NCI-H2081 treated with DMSO at 0.1 percent for 48 hours (cell line): ENCODE measurements at regions not wholly inside any gene's neighbourhood (a gene's known extent, or its start where the extent isn't known, plus 50 kb on each side); places are given as distances from the start of the nearest gene placed in this dataset.

Experiments
- DNase-seq: peaks from one replicate; lab custom pipeline; 2025; lab: John Stamatoyannopoulos, UW

DNA sequence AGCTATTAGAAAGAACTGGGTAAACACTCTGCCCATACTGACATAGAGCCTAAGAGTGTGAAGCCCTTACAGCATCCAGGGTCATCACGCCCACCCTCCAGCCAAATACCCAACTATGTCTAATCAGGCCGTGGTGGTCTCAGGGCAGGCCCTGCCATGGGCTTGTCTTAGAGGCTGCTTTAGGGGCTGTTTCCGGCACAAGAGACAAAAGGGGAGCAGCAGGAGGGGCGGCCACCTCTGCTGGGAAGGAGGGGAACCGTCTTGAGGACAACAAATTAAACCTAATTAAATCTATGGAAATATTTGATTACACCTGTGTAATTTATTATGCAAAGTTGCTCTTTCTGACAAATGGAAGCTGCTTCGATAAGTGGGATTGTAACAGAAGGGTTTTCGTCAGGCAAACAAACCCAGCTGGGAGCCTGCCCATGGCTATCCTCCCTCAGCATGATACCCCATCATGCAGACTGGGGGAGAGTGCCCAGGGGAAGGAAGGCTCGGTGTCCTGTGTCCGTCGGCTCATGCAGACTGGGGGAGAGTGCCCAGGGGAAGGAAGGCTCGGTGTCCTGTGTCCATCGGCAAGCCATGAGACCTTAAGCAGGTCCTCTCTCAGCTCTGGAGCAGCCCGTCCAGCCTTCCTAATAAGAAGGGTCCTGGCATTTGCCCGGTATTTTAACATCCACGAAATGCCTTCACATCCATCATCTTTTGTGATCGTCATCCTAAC, 163.6 kb upstream of the B3GAT1 start:
- no peak for DNase-seq

GRCh38 chr11:134574947-134575346, 162.9 kb upstream of the B3GAT1 start:
- DNase-seq = no peak

GRCh38 chr11:134574425-134574824, 162.4 kb upstream of the B3GAT1 start:
- no peak for DNase-seq

GRCh38 chr11:134573857-134574256, 161.8 kb upstream of the B3GAT1 start:
- DNase-seq = no peak

DNA sequence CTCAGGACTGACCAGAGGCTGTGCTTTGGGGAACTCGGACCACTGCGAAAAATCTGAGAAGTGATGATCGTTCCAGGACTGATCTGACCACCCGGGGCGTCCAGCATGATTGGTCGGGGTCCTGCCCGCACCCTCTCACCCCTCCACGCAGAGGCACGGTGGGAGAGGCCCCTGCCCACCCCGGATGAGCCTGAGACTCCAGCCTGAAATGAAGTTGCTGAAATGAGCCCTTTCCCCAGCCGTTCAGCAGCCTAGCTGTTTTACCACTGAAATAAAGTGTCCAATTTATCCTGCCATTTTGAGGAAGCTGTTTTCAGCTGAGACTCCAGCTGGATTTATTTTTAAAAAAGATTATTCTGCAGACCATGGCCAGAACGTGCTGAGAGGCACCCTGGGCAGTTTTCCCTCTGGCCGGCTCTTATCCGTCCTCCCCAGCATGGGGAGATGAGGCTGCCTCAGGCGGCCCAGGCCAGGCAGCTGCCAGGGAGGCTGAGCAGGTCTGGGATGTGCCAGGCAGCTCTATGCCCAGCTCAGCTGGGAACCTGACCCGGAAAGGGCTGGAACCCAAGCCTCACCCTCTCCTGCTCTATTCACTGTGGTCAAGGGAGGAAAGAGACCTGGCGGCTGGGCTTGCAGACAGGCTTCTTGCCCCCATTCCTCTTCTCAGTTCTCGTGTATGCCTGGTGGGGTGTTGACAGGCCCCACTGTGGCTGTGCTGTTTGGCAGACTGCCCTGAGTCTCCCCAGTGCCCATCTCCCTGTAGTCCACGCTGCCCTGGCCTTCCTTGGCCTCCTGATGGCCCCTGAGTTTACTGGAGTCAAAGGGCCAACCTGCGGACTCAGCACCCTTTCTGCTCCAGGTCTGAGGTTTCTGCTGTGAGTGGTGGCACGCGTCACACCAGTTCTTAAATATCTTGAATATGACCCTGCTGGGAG, 161.0 kb upstream of the B3GAT1 start:
- DNase-seq = no peak

DNA sequence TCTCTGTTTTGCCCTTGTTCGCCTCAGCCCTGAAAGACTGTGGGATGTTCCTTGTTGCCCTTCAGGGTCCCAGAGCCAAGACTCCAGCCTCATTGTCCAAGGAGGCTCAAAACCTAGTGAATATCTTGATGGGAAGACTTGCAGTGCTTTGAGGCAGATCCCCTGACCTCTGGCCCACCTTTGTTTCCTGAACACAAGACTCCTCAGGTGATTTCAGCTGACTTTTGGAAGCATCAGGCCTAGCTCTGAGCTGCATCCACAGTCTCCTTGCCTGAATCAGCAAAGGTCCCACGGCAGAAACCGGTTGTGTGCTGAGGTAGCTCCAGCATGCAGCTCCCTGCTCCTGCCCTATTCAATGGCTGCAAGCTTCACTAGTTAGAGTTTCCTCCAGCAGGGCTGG, 159.3 kb upstream of the B3GAT1 start:
- DNase-seq = no peak

- no peak for DNase-seq
Observed at GRCh38 chr11:134569195-134569594, 157.2 kb upstream of the B3GAT1 start.

DNA sequence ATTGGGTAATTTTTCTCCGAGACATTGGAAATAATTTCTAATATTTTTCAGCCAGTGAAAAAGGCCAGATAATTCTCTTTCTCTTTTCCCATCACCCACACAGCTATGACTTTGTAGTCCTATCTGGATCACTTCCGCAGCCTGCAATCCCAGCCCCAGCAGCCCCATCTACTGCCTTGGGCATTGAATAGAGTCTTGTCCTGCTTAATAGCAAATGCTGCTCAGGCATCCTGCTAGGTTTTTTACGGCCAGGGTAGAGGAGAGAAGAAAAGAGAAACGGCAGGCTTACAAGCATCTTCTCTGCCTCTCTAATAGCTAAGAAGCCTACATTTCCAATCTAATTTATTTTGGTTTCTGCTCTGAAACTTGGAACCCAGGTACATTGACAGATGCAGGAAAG, 154.3 kb upstream of the B3GAT1 start:
- no peak for DNase-seq

- no peak for DNase-seq
Observed at GRCh38 chr11:134565343-134565891, 153.4 kb upstream of the B3GAT1 start.

DNA sequence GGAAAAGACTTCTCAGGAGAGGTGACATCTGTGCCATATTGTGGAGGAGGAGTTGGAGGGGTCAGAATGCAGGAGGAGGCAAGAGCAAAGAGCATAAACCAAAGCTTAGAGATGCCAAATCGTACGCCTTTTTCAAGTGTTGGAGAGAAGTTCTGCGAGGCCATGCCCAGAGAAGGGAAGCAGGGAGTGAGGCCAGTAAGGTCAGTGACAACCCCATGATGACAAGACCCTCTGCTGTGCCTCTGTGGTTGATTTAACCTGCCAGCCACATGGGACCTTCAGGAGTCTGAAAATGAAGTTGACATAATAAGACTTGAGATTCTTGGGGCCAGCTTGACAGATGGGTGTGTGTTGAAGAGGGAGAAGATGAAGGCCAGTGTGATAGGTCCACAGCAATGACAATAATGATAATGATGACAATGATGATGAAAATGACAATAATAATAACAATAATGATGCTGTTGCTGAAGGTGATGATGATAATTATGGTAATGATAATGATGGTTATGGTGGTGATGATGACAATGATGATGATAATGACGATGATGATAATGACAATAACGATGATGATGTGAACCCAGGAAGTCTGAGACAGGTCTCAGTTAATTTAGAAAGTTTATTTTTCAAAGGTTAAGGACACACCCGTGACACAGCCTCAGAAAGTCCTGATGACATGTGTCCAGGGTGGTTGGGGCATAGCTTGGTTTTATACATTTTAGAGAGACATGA, 152.6 kb upstream of the B3GAT1 start:
- no peak for DNase-seq

DNA sequence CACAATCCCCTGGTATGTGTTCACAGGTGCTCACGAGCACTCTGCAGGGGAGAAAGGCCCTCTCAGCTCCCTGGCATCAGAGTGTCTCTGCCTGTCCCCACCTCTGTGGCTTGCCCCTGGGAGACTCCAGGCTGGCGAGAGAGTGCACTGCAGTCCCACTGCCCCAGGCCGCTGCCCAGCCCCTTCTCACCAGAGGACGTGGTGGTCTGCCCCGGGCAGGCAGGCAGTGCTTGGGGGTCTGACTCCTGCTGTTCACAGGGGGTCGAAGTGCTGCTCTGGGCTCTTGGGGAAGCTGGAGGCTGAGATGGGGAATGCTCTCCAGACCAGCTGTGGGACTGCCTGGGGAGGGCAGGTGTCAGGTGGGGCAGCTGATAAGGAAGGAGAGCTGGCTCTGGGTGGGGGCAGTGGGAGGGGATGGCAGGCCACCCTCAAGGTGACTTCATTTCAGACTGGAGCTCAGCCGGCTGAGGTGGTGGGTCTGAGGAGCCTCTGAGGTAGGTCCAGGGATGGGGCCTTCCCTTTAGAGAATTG, 151.0 kb upstream of the B3GAT1 start:
- no peak for DNase-seq

DNA sequence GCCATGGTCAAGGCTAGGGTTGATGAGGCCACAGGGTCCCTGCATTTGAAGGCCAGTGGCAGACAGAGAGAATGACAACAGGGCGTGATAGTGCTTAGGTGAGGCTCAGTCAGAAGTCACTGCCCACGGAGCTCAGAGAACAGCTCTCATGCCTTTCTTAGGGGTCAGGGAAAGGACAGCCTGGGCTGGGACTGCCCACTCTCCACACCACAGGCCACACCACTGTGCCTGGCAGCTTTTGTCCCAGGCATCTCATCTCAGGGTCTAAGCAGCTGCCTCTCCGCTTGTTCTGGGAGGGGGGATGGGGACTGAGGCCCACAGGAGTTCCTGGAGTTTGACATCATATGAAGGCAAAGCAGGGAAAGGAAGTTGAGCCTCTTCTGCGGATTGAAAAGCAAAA, 150.2 kb upstream of the B3GAT1 start:
- no peak for DNase-seq

DNA sequence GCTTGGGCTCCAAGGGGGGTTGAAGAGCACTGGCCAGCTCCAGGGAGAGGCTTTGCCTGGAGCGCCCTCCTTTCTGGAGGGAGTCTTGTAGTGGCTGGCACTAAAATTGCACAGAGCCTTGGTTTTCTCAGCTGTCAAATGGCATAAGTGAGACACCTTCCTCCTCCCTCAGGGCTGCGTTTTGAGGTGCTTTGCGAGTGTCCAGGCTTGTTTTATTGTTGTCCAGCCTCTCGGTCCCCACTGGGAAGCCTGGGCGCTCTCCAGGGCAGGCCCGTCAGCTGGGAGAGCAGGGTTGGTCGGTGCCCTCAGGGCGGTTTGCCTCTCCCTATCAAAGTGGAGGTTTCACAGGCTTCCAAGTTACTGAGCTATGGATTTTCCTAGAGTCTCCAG, 149.3 kb upstream of the B3GAT1 start:
- DNase-seq = no peak

DNA sequence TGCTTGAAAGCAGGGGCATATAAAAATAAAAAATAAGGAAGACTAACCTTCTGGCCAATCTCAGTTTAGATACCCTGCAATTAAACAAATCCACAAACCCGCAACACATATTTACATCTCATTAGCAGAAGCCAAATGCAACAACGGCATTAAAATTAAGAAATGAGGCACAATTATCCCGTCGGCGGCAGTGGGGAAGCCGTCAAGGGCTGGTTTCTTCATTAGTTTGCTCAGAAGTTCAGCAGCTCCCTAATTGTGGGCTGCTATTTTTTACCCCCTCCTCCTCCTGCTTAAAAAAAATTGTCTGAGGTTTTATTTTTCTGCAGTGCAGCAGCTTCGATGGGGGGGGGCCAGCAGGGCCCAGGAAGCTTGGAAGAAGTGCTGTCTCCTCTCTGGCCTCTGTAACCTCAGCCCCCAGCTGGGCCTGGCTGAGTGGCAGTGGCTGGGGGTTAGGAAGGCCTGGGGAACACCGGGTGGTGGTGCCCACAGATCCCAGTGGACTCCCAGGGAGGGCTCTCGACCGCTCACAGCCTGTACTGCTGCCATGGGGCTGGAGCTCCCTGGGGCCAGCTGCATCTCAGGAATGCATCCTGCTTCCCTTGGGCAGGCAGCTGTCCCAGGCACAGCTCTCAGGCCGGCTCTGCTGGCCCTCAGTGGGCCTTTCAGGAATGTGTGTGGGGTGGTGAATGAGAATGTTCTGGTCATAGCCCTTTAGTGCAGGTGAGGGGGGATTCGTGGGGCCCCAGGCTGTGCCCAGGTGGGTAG, 148.7 kb upstream of the B3GAT1 start:
- DNase-seq = no peak

DNA sequence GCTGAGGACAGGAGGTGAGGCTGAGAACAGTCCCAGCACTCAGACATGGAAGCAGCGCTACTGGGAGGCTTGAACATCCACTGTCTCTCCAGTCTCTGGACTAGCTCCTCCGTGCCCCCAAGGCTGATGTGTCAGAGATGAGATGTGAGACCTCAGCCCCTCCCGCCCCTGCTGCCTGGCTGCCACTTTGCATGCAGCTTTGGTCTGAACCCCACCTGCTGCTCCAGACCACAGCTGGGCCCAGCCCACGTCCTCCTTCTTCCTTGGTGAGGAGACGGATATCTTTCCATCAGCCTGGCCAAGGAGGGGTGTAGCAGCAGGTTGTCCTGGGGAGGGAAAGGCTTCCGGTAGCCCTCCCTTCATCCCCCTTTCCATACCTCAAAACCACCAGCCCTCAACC, 148.0 kb upstream of the B3GAT1 start:
- no peak for DNase-seq

DNA sequence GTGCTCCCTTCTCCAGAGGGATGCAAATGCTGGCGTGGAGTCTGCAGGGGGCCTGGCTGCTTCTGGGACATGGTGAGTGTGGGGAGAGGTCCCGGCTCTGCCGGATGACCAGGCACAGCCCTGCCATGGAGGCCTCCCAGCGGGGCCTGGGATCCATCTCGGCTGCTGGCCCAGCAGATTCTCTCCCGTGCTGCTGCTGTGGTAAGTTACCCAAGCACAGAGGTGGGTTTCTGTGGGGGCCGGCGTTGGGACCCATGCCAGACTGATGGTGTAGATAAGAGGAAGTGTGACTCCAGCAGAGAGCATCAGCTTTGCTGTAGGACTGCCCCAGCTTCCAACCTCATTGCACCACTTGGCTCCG, 147.5 kb upstream of the B3GAT1 start:
- no peak for DNase-seq

GRCh38 chr11:134558916-134559601, 147.0 kb upstream of the B3GAT1 start:
- no peak for DNase-seq

DNA sequence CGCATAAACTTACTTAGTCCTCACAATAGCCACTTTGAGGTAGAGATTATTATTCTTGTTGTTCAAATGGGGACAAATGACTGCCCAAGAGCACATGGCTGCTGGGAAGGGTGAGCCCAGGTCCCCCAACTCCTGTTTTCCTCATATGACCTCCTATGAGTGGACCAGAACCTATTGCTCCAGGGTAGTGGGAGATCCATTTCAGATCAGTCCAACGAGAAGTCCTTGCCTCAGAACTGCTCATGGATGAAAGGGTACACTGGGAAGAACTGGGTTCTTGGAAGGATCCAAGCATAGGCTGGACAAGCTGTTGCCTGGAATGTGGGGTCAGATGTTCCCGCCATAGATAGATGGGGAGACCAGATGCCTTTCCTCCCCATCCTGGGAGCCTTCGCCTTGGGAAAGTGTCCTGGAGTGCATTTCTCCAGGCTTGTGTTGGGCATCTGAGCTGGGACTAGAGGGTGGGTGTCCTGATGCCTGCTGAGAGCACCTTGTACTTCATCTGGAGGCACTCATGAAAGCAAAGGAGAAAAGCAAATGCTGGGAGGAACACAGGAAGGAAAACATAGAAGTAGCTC, 146.3 kb upstream of the B3GAT1 start:
- no peak for DNase-seq

- DNase-seq = no peak
Observed at GRCh38 chr11:134557571-134558257, 145.7 kb upstream of the B3GAT1 start.

DNA sequence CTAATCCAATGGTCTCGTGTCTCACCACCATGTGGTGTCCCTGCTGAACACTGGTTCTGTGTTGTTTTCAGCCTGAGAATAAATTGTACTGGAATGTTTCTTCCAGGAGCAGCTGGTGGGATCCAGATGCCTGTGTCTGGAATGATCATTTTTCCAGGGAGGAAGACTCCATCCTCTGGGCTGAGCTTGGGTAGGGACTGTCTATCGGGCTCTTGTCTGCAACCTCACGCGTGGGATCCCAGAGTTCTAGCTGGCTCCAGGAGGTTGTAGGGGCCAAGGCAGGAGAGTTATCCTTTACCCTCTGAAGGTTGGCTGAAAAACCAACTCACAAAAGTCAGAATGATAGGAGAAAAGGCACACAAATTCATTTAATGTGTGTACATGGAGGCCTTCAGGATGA, 144.1 kb upstream of the B3GAT1 start:
- no peak for DNase-seq
